Stimulated activated CD4-positive, alpha-beta T cell treated with anti-CD3 and anti-CD28 coated beads, TNF-alpha, amount 100 ng/mL, for 4 hours (primary cell): ENCODE measurements at regions not wholly inside any gene's neighbourhood (a gene's known extent, or its start where the extent isn't known, plus 50 kb on each side); places are given as distances from the start of the nearest gene placed in this dataset.
"Not testable (repeated sequence)": the region's sequence is repeated elsewhere in the genome, so short reads cannot be mapped to it uniquely, and the experiment has no call there.

Source experiments
- DNase-seq, 3 experiments: peaks; one replicate each; pipeline ENCODE4 v3.0.0-alpha.2; 2020; ENCODE audit warnings: low read depth in 3 of 3

DNA sequence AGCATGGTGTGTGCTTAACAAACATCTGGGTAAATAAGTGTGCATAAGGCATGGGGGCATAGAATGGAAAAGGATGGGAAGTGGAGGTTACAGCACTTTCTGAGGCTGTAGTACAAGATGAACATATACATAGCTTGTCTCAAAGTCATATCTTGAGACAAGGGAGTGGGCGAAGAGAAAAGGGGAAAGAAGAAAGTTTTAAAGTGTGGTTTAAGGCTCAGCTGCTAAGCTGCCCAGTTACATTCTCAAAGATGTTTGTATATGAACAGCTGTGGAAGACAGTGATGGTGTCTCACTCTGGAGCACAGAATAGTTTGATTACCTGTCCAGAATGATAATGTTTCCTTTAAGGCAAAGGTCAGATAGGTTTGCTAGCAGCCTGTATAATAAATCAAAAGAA lies 61.9 kb upstream of the LANCL2 start:
- no peak for DNase-seq

DNA sequence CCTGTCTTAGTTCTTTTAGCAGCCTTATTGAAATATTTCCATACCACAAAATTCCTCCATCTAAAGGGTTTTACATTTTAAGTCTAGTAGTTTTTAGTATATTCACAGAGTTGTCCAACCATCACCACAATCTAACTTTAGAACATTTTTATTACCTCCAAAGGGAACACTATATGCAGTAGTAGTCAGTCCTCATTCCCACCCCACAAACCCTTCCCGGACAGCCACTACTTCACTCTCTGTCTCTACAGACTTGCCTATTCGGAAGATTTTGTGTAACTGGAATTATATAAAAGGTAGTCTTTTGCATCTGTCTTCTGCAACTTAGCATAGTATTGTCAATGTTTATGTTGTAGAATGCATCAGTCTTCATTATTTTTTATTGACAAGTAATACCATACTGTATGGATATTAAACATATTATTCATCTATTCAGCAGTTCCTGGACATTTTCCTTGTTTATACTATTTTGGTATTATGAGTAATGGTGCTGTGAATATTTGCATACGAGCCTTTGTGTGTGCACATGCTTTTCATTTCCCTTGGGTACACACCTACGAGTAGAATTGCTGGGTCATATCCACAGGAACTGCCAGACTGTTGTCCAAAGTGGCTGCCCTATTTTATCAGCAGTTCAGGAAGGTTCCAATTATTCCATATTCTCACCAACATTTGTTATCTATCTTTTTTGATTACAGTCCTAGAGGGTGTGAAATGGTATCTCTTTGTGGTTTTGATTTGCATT lies 60.9 kb upstream of the LANCL2 start:
- DNase-seq = no peak

DNA sequence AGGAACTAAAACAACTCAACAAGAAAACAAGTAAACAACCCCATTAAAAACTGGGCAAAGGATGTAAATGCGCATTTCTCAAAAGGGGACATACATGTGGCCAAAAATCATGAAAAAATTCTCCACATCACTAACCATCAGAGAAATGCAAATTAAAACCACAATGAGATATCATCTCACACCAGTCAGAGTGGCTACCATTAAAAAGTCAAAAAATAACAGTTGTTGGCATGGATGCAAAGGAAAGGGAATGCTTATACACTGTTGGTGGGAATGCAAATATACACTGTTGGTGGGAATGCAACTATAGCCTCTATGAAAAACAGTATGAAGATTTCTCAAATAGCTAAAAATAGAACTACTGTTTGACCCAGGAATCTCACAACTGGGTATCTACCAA lies 60.0 kb upstream of the LANCL2 start:
- no peak for DNase-seq

DNA sequence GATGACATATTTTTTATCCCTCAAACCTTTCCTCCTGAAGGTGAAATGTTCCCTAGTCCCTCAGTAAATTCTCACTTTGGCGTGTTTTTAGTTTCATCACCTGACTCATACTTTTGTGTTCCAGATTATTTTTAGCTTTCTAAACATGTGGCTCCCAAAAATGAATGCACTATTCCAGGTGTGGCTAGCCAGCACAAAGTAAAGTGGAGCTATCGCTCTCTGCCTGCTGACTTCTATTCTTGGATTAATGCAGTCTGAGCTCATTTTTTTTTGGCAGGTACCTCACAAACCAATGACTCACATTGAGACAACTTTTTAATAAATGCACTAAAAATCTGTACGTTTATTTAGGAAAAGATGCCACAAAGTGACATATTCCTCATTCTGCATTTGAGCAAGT lies 58.8 kb upstream of the LANCL2 start:
- no peak for DNase-seq

DNA sequence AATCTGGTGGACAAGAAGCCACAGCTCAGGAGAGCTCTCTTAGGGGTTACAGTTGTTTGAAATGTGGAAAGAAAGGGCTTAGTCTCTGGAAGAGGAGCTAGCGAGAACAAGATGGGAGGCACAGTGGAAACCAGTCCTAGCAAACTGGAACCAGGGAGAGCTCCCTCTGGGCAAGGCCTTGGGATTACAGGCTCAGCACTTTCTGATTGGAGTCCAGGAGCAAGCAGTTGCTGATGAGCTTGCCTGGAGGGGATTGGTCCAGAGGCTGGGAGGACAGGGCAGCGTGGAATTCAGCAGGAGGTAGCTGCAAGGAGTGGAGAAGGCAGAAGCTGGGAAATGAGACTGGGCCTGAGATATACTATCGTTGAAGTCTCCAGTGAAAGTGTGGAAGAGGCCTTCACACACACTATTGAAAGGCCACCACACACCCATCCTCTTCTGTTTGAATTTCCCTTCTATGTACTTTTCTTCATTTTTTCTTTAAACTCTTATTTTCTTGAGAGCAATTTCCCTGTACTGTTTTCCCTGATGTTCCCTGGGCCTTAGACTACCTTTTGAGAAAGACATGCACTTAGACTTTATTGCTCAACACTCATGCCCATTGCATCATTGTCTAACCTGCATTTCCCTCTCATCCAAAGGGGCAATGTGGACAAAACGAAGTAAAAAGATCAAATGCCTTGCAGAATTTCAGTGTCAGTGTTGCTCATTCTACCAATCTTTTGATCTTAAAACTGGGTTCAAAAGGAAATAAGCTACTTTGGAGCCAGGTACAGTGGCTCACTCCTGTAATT lies 57.8 kb upstream of the LANCL2 start:
- no peak for DNase-seq

DNA sequence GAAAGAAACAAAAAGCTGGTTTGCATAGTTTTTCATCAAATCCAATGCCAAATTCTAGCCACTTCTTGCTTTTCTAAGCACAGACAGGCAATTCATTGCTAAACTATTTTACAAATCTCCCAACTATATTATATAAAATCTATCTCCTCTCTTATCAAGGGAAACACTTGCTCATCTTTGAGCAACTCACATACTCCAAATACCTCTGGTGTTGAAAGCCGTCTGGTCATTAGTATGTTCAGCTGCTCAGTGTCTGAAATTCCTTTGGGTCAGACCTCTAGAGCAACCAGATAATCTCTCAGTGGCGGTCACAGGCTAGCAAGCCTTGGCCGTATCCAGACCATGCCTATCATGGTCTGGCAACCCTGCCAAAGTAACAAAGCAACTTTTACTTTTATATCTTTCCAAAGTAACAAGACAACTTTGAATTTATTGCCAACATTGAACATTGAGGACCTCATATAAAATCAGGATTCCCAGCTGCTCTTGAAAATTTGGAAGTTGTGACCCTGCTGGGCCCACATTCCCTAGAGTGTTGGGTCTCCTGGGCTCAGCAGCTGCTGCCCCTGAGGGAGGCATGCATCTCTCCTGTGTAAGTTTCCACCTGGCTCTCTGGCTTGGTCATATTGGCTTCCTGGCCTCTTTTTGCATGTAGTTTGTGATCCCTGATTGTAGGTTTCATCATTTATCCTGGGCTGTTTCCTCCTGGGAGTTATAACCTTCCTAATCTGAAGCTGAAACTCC lies 56.8 kb upstream of the LANCL2 start:
- no peak for DNase-seq

DNA sequence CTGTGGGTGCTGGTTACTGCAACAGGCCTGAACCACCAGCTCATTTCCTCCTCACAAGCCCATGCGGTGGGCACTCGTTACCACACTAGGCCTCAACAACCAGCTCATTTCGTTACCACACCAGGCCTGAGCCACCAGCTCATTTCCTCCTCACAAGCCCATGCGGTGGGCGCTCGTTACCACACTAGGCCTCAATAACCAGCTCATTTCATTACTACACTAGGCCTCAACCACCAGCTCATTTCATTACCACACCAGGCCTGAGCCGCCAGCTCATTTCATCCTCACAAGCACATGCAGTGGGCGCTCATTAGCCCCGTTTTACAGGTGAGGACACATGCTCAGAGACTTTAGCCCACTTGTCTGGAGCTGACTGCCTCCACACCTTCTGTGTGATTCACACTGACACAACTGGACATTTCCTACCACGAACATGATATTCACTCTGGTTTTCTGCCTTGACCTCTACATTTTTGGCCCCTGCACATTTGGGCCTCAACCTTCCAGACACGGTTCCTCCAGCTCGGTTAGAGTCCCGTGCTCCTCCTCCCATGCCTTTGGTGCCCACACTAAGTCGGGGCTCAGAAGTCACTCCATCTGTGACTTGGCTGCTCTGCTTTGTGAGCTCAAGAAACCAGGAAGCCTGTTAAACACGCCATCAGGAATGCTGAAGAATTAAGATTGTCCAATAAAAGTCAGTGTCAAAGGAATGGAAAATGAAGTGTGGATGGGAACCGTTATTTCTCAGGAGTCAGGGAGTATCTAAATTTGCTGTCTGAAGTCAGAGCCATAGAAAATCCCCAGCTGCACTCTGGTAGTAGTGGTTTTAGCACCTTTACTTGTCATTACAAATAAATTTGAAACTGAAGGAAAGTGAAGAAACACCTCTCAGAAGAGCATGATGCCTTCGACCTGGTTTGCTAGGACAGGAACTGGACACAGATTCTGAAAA lies 55.8 kb upstream of the LANCL2 start:
- peak in 1 of 3 experiments; percentile 7 for DNase-seq

DNA sequence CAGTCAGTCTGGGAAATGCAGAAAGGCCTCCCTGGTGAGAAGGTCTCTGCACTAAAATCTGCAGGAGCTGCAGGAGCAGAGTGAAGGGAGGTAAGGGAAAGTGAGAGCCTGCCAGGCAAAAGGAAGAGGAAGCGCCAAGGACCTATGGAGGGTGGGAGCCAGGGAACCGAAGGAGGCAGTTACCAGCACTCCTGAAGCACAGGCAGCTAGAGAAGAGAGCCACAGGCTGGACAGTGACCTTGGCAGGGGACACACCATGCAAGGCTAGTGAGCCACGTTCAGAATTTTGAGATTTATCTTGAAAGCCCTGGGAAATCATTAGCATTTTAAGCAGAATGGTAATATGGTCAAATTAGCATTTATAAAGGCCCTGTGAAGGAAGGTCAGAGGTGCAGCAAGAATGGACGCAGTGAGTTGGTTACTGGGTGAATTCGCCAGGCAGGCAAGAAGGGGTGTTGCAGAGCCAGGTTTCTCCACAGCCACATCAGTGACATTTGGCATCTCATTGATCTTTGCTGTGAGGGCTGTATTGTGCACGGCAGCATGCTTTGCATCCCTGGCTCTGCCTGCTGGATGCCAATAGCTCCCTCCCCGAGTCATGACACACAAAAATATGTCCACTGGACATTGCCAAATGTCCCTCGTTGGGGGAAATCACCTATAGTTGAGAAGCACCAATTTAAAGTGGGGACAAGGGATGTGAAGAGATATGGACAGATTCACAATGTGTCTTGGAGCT lies 54.7 kb upstream of the LANCL2 start:
- no peak for DNase-seq

DNA sequence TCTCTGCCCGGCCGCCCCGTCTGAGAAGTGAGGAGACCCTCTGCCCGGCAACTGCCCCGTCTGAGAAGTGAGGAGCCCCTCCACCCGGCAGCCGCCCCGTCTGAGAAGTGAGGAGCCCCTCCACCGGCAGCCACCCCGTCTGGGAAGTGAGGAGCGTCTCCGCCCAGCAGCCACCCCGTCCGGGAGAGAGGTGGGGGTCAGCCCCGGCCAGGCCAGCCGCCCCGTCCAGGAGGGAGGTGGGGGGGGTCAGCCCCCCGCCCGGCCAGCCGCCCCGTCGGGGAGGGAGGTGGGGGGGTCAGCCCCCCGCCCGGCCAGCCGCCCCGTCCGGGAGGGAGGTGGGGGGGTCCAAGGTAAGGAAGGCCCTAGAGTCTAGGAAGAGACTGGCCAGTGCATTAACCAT lies 53.2 kb upstream of the LANCL2 start:
- DNase-seq = not testable (repeated sequence)

DNA sequence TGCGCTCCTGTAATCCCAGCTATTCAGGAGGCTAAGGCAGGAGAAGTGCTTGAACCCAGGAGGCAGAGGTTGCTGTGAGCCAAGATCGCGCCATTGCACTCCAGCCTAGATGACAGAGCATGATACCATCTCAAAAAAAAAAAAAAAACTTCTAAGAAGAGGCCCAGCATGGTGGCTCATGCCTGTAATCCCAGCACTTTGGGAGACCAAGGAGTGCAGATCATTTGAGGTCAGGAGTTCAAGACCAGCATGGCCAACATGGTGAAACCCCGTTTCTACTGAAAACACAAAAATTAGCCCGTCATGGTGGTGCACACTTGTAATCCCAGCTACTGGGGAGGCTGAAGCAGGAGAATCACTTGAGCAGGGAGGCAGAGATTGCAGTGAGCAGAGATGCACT lies 51.5 kb upstream of the LANCL2 start:
- DNase-seq = not testable (repeated sequence)

DNA sequence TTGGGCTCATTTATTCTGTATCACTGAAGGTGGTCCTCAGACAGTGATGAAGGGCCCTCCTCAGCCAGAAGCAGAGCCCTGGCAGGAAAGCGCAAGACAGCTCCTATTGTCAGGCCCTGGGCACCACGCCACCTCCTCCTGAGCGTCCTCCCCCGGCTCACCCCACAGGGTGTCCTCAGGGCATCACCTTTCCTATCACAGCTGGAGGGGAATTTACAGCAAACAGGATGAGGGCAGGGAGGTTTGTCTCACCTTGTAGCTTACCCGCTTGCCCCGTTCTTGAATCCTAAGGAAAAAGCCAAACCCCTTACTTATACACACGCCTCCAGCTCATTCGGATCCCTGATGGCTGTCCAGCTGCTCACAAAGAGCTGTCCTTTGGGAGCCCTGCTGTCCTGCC lies 50.2 kb upstream of the LANCL2 start:
- no peak for DNase-seq
